HEK293 (cell line): ENCODE measurements at regions not wholly inside any gene's neighbourhood (a gene's known extent, or its start where the extent isn't known, plus 50 kb on each side); places are given as distances from the start of the nearest gene placed in this dataset.

ENCODE experiments used
- CTCF ChIP-seq: fragments of 450-650 bp; formaldehyde crosslinking; IDR thresholded peaks from 2 replicates; pipeline ENCODE4 v1.5.1; 2016; ENCODE audit warnings: missing biosample characterization, missing genetic modification characterization
- KLF1 ChIP-seq: fragments of 450-650 bp; formaldehyde crosslinking; IDR thresholded peaks from 2 replicates; pipeline ENCODE4 v1.5.1; 2016; ENCODE audit warnings: missing biosample characterization, missing genetic modification characterization
- PBX3 ChIP-seq: sonication (generic); formaldehyde crosslinking; IDR thresholded peaks from 2 replicates; pipeline ENCODE4 v1.8.1; 2022; ENCODE audit warnings: mild to moderate bottlenecking, moderate library complexity, missing genetic modification reagents
- ZNF24 ChIP-seq: fragments of 450-650 bp; formaldehyde crosslinking; IDR thresholded peaks from 2 replicates; pipeline ENCODE4 v1.5.1; 2016; ENCODE audit warnings: missing biosample characterization, missing genetic modification characterization
- ZNF660 ChIP-seq: fragments of 450-650 bp; IDR thresholded peaks from 2 replicates; pipeline ENCODE4 v1.5.1; 2018; ENCODE audit warnings: missing biosample characterization, mild to moderate bottlenecking, missing genetic modification characterization
- ZNF701 ChIP-seq: fragments of 450-650 bp; formaldehyde crosslinking; IDR thresholded peaks from 2 replicates; pipeline ENCODE4 v1.5.1; 2016; ENCODE audit warnings: missing biosample characterization, missing genetic modification characterization
- ZNF830 ChIP-seq: fragments of 450-650 bp; IDR thresholded peaks from 2 replicates; pipeline ENCODE4 v1.5.0; 2018; ENCODE audit warnings: missing biosample characterization, missing genetic modification characterization, low read depth, mild to moderate bottlenecking, moderate library complexity
- TF ChIP-seq, protein P1 (sequence below): fragments of 450-650 bp; IDR thresholded peaks from 2 replicates; pipeline ENCODE4 v1.5.1; 2018; ENCODE audit warnings: missing biosample characterization, missing genetic modification characterization
- TF ChIP-seq, protein P2 (sequence below): fragments of 450-650 bp; formaldehyde crosslinking; IDR thresholded peaks from 2 replicates; pipeline ENCODE4 v1.5.1; 2016; ENCODE audit warnings: missing biosample characterization, missing genetic modification characterization

GRCh38 chr6:156620331-156620730, 156.8 kb upstream of the ARID1B start:
- TF ChIP-seq CTCF (no peak), PBX3 (CRISPR knock-in tag) (no peak), ZNF701 (tag by site-specific recombination) (no peak), ZNF830 (tag by site-specific recombination) (no peak), ZNF24 (no peak), KLF1 (tag by site-specific recombination) (no peak), ZNF660 (tag by site-specific recombination) (no peak)
- TF ChIP-seq, protein P1, sequence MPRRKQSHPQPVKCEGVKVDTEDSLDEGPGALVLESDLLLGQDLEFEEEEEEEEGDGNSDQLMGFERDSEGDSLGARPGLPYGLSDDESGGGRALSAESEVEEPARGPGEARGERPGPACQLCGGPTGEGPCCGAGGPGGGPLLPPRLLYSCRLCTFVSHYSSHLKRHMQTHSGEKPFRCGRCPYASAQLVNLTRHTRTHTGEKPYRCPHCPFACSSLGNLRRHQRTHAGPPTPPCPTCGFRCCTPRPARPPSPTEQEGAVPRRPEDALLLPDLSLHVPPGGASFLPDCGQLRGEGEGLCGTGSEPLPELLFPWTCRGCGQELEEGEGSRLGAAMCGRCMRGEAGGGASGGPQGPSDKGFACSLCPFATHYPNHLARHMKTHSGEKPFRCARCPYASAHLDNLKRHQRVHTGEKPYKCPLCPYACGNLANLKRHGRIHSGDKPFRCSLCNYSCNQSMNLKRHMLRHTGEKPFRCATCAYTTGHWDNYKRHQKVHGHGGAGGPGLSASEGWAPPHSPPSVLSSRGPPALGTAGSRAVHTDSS (tag by site-specific recombination) = no peak
- TF ChIP-seq, protein P2, sequence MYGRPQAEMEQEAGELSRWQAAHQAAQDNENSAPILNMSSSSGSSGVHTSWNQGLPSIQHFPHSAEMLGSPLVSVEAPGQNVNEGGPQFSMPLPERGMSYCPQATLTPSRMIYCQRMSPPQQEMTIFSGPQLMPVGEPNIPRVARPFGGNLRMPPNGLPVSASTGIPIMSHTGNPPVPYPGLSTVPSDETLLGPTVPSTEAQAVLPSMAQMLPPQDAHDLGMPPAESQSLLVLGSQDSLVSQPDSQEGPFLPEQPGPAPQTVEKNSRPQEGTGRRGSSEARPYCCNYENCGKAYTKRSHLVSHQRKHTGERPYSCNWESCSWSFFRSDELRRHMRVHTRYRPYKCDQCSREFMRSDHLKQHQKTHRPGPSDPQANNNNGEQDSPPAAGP (tag by site-specific recombination) = no peak
